ENCODE measurements at regions not wholly inside any gene's neighbourhood (a gene's known extent, or its start where the extent isn't known, plus 50 kb on each side); places are given as distances from the start of the nearest gene placed in this dataset.

DNA sequence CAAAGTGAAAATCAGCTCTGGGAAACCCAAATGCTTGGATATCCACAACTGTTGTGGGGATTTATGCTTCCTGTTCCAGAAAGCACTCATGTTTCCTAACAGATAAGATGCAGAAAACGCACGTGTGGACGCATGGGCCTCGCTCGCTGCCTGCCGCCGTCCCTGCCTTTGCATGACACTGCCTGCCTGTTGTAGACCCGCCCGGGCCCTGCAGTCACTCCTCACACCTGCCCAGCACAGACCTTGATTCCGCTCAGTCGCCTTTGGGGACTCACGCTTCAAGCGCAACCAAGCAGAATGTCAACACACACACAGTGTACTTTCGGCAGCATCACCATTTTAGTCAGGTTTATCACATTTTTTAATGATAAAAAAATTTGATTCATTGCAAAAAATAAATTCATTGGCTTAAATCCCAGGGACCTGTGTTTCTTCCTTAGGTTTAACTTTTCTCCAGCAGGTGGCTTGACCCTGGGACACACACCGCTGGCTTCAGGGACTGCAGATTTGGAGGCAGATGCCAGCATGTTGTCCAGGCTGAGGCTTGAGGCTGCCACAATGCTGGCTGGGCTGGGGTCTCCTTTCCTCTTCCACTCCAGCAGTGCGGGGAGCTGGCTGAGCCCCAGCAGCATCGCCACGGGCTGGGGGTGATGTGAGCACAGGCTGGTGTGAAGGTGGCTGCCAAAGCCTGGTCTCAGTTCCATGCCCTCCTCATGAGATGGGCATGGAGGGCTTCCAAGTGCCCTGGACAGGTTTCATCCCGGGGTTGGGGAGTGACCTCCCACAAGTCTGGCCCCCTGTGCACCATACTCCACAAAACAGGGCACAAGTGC lies 416.9 kb upstream of the IRX4 start:
- TF ChIP-seq, protein P1, sequence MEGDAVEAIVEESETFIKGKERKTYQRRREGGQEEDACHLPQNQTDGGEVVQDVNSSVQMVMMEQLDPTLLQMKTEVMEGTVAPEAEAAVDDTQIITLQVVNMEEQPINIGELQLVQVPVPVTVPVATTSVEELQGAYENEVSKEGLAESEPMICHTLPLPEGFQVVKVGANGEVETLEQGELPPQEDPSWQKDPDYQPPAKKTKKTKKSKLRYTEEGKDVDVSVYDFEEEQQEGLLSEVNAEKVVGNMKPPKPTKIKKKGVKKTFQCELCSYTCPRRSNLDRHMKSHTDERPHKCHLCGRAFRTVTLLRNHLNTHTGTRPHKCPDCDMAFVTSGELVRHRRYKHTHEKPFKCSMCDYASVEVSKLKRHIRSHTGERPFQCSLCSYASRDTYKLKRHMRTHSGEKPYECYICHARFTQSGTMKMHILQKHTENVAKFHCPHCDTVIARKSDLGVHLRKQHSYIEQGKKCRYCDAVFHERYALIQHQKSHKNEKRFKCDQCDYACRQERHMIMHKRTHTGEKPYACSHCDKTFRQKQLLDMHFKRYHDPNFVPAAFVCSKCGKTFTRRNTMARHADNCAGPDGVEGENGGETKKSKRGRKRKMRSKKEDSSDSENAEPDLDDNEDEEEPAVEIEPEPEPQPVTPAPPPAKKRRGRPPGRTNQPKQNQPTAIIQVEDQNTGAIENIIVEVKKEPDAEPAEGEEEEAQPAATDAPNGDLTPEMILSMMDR (IDR thresholded peaks at IDR 0.05; ENCODE audit: low read depth, low read length), result no peak
- no peak for TF ChIP-seq EZH2phosphoT487 (IDR thresholded peaks at IDR 0.05; ENCODE audit: low read depth)

Data from OCI-LY3 (cell line).